Testis (tissue), 2 donors: ENCODE measurements at regions not wholly inside any gene's neighbourhood (a gene's known extent, or its start where the extent isn't known, plus 50 kb on each side); places are given as distances from the start of the nearest gene placed in this dataset.

Source experiments
- DNase-seq: peaks from one replicate; pipeline ENCODE4 v3.0.0-alpha.2; 2019
- H3K27ac ChIP-seq, 2 donors: fragments of 200-600 bp; sonication (generic); one replicate each; pipeline ENCODE4 v1.5.1; 2019
- H3K27me3 ChIP-seq: fragments of 200-600 bp; sonication (generic); one replicate; pipeline ENCODE4 v1.5.1; 2019
- H3K36me3 ChIP-seq: fragments of 200-600 bp; sonication (generic); one replicate; pipeline ENCODE4 v1.5.1; 2017; ENCODE audit warnings: low read depth; ENCODE audit errors: missing control alignments
- H3K4me1 ChIP-seq: fragments of 200-600 bp; sonication (generic); one replicate; pipeline ENCODE4 v1.5.1; 2019
- H3K4me3 ChIP-seq, 2 donors: fragments of 200-600 bp; sonication (generic); one replicate each; pipeline ENCODE4 v1.5.1; 2017 to 2019
- H3K9me3 ChIP-seq: fragments of 200-600 bp; sonication (generic); one replicate; pipeline ENCODE4 v1.5.1; 2017
- POLR2A ChIP-seq: fragments of 450-650 bp; IDR thresholded peaks from one replicate; pipeline ENCODE4 v1.6.1; 2017; ENCODE audit warnings: antibody characterized with exemption, mild to moderate bottlenecking, moderate library complexity
- WGBS, 2 donors: methylation state at CpG; one replicate each; pipeline ENCODE4 v1.1.5; 2018; 5-methylcytosine and 5-hydroxymethylcytosine counted together
- intact Hi-C: fragments of 100-400 bp; cut with DNase I; formaldehyde crosslinking; loops from one replicate; pipeline ENCODE4 v1.15.1; 2023; ENCODE audit warnings: low total_unique reads
- TF ChIP-seq, protein P1 (sequence below), 3 experiments: fragments of 450-650 bp in 2 of 3; fragments of 200-600 bp in 1 of 3; sonication (generic) in 1 of 3; IDR thresholded peaks; one replicate each; pipeline ENCODE4 v1.5.1; 2016 to 2019; ENCODE audit warnings: antibody characterized with exemption in 3 of 3, mild to moderate bottlenecking in 2 of 3, moderate library complexity in 1 of 3

DNA sequence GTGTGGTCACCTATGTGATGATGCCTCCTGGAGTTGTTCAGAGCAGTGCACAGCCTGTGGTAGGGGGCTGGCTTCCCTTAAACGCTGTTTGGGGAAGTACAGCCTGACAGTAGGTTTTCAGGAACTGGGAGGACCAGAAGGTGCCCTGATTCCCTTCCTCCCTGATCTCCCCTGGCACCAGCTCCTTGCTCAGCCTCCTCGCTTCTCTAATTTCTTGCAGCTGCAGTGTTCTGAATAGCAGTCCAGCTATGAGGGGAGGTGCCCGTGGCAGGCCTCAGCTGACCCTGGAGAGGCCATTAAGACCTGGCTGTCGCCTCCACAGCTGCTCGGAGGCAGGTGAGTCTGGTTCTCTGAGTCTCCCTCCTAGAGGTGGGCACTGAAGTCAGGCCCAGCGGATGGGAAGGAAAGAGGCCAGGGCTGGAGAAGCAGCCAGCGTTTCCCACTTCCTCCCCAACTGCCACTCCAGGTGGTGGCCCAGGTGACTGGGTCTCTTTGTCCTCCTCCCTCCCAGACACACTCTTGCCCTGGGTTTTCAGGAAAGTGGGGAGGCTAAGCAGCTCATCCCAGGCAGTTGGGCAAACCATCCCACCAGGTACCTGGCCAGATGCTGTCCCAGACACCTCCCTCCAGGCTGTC, 52.0 kb upstream of the RPL11 start:
- no peak for TF ChIP-seq POLR2A
- Histone ChIP-seq H3K27me3 (no peaks in the 10 kb centered on the region), H3K36me3 (no peaks in the 10 kb centered on the region), H3K4me3 (no peak overlapping the region), H3K27ac (no peak overlapping the region), H3K9me3 (no peaks in the 10 kb centered on the region), H3K4me1 (peaks cover 16% of the 10 kb centered on the region)
- 59 to 61% methylated on average over 4 to 7 of the region's 7 CpGs for WGBS, 2 donors
- DNase-seq: no peak
- intact Hi-C loops: loop anchor here (5.0 kb wide), 1 partner anchor 97 kb away; no protein-coding TSS in a partner anchor

DNA sequence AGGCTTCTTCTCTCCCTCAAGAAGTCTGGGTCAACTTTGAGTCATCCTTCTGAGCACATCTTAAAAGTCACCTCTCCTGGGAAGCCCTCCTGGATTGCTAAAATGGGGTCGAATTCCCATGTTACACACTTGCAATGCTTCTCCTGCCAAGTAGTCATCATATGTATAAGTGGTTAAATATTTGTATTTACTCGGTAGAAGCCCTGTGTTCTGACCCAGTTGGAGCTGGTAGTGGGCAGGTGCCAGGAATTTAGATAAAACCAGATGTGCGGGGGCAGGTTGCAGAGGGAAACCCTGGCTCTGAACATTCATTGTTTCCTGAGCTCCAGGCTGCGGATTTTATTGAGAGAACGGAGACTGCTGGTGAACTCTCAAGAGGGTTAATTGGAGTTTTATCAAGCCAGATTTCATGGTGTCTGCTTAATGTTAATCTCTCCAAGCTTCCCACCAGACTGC, 52.8 kb upstream of the RPL11 start:
- Histone ChIP-seq H3K36me3 (no peaks in the 10 kb centered on the region), H3K4me3 (no peak overlapping the region), H3K27me3 (no peaks in the 10 kb centered on the region), H3K27ac (no peak overlapping the region), H3K9me3 (no peaks in the 10 kb centered on the region), H3K4me1 (peaks cover 16% of the 10 kb centered on the region)
- WGBS, 2 donors: 26 to 36% methylated on average over 5 of the region's 5 CpGs
- TF ChIP-seq POLR2A: no peak
- TF ChIP-seq, protein P1, sequence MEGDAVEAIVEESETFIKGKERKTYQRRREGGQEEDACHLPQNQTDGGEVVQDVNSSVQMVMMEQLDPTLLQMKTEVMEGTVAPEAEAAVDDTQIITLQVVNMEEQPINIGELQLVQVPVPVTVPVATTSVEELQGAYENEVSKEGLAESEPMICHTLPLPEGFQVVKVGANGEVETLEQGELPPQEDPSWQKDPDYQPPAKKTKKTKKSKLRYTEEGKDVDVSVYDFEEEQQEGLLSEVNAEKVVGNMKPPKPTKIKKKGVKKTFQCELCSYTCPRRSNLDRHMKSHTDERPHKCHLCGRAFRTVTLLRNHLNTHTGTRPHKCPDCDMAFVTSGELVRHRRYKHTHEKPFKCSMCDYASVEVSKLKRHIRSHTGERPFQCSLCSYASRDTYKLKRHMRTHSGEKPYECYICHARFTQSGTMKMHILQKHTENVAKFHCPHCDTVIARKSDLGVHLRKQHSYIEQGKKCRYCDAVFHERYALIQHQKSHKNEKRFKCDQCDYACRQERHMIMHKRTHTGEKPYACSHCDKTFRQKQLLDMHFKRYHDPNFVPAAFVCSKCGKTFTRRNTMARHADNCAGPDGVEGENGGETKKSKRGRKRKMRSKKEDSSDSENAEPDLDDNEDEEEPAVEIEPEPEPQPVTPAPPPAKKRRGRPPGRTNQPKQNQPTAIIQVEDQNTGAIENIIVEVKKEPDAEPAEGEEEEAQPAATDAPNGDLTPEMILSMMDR (IDR thresholded peaks at IDR 0.05): no peak
- DNase-seq: no peak
- intact Hi-C loops: loop anchor here (5.0 kb wide), 1 partner anchor 97 kb away; no protein-coding TSS in a partner anchor

DNA sequence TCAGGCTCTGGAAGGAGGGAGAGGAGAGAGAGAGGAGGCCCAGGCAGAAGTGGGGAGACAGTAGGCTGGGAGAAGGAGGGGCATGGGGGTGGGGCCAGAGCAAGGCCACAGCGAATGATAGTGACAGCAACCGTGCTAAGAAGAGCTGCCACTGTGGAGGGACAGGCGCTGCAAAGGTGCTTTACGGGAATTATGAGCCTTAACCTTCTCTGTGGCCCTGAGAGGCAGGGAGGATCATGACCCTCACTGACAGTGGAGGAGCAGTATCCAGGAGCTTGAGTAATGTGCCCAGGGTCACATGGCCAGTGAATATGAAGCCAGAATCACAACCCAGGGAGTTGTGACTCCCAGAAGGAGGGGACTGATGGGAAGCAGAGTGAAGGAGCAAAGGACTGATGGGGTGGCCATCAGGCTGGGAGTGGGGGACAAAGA, 53.4 kb upstream of the RPL11 start:
- no peak overlapping the region for H3K27ac ChIP-seq
- WGBS, 2 donors: 37 to 60% methylated on average over 4 of the region's 4 CpGs
- no peak for DNase-seq

DNA sequence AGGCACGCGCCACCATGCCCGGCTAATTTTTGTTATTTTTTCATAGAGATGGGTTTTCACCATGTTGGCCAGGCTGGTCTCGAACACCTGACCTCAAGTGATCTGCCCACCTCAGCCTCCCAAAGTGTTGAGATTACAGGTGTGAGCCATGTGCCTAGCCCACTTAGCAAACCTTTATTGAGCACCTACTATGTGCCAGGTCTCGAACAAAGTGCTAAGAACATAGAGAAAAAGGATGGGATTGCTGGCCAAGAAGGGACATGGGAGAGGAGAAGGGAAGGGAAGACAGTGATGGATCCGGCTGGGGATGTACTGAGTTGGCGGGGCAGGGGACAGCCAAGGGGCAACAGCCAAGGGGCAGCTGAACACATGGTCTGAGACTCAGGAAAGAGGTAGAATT, 55.6 kb upstream of the RPL11 start:
- no peak for DNase-seq
- intact Hi-C loops: loop anchor here (5.0 kb wide), 1 partner anchor 94 kb away; no protein-coding TSS in a partner anchor
- Histone ChIP-seq H3K36me3 (no peaks in the 10 kb centered on the region), H3K4me3 (no peak overlapping the region), H3K27ac (no peak overlapping the region), H3K27me3 (no peaks in the 10 kb centered on the region), H3K4me1 (peaks cover 16% of the 10 kb centered on the region), H3K9me3 (no peaks in the 10 kb centered on the region)
- TF ChIP-seq, protein P1 (IDR thresholded peaks at IDR 0.05): no peak
- no peak for TF ChIP-seq POLR2A
- 97 to 98% methylated on average over 7 of the region's 7 CpGs for WGBS, 2 donors

More for the DNA sequence above, 53.4 kb upstream of the RPL11 start:
- no peaks in the 10 kb centered on the region for H3K27me3 ChIP-seq
- H3K4me1 ChIP-seq: peaks cover 16% of the 10 kb centered on the region
- intact Hi-C loops: loop anchor here (5.0 kb wide), 1 partner anchor 96 kb away; no protein-coding TSS in a partner anchor
- no peaks in the 10 kb centered on the region for H3K36me3 ChIP-seq
- no peak overlapping the region for H3K4me3 ChIP-seq
- TF ChIP-seq, protein P1 (IDR thresholded peaks at IDR 0.05): no peak
- TF ChIP-seq POLR2A: no peak
- no peaks in the 10 kb centered on the region for H3K9me3 ChIP-seq

DNA sequence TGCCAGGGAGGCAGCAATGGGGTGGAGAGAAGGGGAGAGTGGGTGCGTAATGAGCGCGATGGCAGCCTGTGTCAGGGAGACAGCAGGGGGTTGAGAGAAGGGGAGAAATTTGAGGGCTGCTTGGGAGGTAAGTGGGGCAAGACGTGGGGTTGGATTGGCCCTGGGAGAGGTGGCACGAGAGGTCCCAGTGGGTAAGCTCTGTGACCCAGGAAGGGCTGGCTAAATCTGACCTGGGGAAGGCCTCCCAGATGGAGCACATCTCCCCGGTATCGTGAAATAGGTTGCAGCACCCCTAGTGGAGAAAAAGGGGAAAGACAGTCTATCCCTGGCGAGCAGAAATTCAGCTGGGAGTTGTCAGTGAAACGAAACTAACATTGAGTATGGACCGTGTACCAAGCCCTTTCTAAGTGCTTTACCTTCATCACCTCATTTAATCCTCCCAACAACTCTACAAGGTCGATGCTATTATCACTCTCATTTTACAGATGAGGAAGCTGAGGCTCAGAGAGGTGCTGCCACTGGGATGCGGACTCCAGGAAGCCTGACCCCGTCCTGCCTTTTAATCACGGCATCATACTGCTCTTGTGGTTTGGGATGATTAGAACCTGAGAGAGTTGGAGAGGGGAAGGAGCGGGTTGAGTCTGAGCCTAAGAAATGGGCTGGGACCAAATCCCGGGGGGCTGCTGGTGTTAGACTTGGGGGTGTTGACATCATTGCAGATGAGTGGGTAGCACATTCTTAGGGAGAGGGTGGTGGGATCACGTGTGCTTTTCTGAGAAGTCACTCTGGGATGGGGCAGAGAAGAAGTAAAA, 56.6 kb upstream of the RPL11 start:
- Histone ChIP-seq H3K36me3 (no peaks in the 10 kb centered on the region), H3K4me1 (peaks cover 16% of the 10 kb centered on the region), H3K27me3 (no peaks in the 10 kb centered on the region), H3K9me3 (no peaks in the 10 kb centered on the region), H3K4me3 (peak overlapping the region in 1 of 2 donors; percentile 27), H3K27ac (peak overlapping the region in 1 of 2 donors; percentile 18)
- DNase-seq: peak; percentile 64
- intact Hi-C loops: loop anchor here (5.0 kb wide), 1 partner anchor 93 kb away; no protein-coding TSS in a partner anchor
- no peak for TF ChIP-seq POLR2A
- TF ChIP-seq, protein P1 (IDR thresholded peaks at IDR 0.05): peak; percentile 66 to 93 (median 89)
- WGBS, 2 donors: 33 to 37% methylated on average over 17 of the region's 17 CpGs
